NCI-H146 (cell line): ENCODE measurements at regions not wholly inside any gene's neighbourhood (a gene's known extent, or its start where the extent isn't known, plus 50 kb on each side); places are given as distances from the start of the nearest gene placed in this dataset.
"Not testable (repeated sequence)": the region's sequence is repeated elsewhere in the genome, so short reads cannot be mapped to it uniquely, and the experiment has no call there.

Experiments
- DNase-seq: peaks from one replicate; lab custom pipeline; 2025; lab: John Stamatoyannopoulos, UW

DNA sequence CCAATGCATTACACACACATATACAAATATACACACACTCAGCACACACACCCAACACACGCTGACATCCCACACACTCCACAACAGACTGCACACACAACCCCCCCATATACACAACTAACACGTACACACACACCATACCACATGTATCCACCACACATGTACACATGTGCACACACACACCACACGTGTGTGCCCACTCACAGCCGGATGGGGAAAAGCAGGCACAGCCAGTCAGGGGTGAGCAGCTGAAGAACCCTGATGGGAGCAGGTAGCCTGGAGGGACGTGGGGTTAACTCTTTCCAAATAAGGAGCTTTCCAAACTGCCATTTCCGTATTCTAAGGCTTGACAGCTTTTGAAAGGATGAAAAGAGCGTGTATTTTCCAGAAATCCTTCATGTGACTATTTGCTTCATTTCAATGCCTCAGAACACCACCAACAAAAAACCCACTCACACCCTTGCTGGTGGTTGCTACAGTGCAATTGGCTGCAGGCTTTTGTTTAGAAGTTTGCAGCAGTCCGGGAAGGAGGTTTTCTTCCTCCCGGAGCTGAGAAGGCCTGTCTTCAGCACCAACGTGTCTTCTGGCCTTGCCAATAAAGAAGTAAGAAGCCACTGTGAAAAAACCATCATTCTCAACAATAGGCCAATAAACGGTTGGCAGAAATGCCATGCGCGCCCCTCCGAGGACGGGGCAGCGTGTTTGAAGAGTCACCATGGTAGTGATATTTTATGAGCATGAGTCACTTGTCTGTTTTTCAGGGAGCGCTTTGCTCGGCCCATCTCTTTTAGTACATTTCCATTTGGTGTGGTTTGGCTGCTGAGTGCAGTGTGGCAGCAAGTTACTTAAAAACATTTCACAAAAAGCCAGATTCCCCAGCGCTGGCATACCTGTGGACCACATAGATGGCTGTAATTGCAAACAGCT, 131.3 kb upstream of the GMDS start:
- DNase-seq, result no peak

DNA sequence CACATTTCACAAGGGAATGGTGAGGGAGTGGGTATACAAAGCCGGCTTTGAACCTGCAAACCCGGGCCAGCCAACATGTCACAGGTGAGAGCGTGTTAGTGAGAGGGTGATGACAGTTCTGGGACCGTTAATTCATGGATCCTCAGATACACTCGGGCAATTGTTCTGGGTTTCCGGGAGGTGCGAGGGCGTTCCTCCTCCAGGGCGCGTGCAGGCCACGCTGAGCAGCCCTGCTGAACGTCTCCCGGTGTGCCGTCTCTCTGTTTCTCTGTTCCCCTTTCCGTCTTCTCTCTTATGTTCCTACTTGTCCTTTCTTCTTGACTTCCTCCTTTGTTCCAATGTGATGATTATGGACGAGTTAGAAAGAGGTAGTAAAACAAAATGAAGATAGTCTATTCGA, 130.0 kb upstream of the GMDS start:
- DNase-seq, result no peak

DNA sequence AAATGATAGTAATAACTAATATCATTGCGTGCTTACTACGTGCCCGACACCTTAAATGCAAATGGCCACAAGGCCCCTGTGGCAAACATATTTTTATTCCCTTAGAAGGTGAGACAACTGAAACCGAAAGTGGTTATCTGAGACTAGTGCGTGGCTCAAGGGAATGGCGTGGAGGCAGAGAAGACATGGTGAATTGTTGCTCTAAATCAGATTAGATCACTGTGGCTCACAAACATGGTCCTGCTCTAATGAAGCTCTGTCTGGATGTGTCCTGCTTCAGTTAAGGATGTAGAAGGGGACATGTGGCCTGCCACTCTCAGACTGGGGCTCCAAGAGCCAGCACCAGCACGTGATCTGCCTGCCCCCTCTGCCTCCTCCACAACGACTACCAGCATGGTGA, 124.2 kb upstream of the GMDS start:
- DNase-seq, result no peak

DNA sequence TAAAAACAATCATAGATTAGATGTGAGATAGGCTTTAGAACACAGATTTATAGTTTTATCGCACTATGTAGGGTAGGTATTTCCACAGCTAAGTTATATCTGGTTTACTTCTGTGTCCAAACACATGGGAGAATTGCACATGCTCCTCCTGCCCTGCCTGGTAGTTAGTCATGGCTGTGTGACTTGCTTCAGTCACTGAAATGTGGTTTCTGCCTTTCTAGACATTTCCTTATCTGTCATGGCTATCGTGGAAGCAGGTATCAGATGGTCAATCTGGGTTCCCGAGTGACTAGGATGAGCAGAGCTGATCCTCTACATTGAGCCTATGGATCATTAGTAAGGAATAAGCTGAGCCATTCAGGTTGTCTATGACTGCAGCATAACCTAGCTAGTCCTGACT, 117.8 kb upstream of the GMDS start:
- DNase-seq, result no peak

DNA sequence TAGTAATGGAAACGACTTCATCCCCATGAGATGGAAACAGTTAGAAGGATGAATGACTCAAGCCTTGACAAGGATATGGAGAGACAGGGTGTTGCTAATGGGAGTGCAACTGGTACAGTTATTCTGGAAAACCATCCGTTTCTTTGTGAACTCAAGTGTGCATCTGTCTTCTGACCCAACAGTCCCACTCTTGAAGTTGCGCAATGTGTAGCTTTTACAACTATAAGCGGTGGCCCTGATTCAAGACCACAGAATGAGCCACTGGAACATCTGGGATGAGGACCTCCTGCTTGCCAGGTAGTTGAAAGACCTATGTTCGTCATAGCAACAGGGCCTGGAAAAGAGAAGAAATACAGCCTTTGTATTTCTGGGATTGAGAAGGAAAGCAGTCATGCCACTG, 115.8 kb upstream of the GMDS start:
- DNase-seq, result no peak

DNA sequence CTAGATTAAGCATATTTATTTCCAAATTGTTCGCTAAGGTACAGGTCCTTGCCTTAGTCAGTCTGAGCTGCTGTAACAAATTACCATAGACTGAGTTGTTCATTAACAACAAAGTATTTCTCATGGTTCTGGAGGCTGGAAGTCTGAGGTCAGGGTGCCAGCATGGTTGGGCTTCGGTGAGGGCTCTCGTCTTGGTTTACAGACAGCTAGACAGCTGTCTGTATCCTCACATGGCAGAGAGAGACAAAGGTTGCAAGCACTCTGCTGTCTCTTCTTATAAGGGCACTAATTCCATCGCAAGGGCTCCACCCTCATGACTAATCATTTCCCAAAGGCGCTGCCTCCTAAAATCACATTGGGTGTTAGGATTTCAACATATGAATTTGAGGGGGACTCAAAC, 115.3 kb upstream of the GMDS start:
- no peak for DNase-seq

DNA sequence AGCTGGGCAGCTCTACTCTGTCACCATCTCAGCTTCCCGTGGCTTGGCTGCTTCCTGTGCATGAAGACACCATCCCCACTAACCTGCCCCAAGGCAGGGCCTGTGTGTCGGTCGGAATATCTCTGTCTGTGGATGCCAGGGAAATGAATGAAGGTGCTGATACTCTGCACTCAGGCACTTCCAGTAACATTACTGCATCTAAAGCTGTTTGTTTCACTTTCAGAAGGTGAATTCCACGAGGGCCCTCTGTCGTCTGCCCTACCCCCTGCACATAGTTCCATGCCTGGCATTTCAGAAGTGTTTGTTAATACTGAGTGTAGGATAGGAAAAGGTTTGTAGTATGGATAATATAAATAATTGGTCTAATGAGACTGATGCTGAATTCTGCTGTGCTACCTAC, 114.7 kb upstream of the GMDS start:
- no peak for DNase-seq

DNA sequence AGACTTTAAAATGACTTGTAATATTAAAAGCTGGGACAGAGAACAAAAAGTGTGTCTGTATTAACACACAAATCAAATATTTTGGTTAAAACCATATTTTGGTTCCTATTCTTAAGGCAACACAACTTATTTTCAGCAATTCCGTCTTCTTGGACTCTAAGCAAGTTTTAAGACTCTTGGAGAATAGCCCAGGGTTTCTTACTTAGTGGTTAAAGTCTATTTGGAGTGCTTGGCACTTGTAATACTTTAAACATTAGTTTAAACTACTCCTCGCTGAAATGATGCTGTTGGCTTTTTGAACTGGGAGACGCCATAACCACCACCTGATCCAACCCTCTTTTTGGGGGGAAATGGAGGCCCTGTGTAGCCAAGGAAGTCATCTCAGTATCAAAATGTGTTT, 109.7 kb upstream of the GMDS start:
- DNase-seq, result no peak

DNA sequence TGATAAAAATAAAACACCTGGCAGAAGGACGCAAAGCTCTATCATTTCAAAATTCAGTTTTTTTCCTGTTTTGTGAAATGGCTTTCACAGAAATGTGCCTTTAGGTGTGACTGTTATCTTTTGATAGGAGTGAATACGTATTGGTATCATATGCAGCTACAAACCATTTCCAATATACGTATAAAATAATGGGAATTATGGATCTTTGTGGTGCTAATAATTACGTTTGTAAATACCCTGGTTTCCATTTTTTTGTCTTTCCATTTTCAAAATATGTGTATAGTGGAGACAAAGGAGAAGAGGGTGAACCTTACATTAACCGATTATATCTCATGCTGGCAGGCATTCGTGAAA, 108.7 kb upstream of the GMDS start:
- no peak for DNase-seq

DNA sequence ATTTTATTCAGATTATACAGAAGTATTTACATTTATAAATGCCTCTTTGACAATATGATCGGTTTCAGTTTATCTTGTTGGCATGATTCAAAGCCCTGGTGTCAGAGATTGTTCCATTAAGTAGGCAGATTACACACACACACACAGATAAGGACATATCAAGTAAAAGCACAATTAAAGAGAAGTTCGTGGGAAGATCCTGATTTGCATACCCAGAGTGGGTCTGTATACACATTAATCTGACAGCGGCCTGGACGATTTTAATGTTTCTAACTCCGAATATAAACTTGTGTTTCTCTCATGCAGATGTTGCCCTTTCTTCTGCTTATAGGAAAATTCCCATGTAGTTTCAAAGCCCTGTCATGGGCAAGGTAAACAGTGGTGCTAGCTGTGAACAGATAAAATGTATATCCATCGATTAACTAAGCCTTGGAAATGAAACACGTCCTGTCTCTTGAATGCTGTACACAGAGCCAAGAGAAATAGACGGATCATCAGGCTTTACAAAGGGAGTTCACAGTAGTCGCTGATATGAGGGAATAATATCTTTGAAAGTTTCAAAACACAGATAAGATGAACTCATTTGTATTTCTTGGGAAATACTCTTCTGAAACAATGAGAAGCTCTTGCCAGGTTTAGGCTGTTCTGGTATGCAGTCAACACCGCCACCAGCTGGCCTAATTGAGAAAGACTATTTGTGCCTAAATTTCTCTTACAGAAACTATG, 108.2 kb upstream of the GMDS start:
- peak; percentile 58 for DNase-seq

DNA sequence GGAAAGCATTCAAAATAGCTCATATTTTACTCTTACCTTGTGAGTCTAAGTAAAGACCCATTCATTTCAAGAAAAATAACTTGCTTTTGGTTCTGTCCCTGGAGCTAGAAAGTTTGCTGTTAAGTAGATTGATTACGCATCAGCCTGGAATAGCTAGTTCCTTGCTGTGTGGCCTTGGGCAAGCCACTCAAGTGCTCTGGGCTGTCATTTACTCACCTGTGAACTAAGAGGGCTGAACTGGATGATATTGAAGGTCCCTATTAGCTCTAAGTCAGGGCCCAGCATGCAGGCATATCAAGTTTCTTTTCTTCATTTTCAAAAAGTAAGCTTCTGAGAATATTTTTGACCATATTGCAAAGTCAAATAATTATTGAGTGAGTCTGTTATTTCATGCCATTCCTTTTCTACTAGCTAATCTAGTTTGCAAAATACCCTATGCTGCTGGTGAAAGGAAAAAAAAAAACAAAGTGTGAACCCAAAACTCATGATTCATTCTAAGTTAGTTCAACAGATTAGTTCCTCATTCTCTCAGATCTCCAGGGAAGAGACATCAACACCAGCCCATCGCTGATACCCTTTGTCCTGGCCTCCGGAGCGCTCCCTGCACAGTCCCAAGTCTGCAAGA, 106.5 kb upstream of the GMDS start:
- DNase-seq, result no peak

DNA sequence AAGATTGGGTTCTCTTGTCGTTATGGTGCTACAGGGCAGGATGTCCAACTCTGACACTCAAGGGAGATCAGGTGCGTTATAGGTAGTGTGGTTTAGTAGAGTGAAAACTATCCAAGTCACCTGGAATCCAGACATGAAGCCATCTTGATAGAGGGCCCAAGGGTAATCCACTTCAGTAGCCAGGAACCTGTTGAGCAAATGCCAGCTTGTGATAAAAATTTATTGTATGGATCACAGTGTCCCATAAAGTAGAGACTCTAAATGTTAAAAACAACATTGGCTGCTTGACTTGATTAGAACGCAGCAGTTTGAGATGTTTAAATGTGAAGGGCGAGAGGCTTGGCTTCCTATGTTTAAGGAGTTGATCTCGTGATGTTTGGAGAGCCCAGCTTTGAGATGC, 105.7 kb upstream of the GMDS start:
- DNase-seq, result no peak

DNA sequence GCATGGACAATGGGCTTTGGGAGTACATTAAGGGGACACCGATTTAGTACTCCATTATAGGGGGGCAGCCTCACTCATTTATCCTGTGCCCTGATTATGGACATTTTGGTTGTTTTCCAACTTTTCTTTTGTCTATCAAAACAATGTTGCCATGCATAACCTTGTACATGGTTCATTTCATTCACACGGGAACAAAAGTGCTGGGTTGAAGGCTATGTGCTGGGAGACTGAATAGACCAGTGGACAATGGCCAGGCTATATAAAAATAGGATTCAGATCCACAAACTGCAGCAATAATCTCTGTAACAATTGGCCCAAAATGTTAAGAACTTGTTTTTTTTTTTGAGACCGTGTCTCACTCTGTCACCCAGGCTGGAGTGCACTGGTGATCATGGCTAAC, 100.7 kb upstream of the GMDS start:
- DNase-seq, result no peak

DNA sequence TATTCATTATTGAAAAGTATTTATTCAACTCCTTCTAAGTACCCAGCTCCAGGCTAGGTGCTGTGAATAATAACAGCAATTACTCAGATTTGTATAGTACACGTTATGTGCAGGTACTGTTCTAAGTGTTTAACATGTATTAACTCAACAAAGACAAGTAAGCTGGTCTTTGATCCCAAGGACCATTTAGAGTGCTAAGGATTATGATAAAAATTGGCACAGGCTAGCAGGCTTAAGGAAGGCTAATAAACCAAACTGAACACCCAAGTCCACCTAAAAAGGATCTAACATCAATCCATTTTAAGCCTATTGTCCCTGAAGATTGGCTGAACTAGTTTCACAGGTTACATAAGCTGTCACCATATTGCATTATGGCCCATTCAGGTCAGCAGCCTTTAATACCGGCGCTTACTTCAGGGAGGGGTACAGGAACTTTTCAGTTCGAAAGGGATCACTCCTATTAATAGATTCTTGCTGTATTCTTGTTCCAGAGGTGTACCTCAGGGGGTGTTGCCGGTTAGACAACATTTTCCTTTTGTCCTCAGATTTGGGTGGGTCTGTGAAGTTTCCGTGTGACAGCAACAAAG, 99.0 kb upstream of the GMDS start:
- DNase-seq, result no peak

DNA sequence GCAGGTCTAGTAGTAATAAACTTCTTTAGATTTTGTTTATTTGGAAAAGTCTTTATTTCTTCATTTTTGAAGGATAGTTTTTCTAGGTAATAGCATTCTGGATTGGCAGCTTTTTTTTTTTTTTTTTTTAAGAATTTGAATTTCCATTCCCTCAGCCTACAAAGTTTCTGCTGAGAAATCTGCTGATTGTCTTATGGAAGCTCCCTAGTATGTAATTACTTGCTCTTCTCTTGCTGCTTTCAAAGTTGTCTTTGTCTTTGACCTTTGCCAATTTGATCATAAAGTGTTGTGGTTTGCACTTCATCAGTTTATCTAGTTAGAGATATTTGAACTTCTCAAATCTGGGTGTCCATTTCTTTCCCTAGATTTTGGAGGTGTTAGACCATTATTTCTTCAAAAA, 82.2 kb upstream of the GMDS start:
- no peak for DNase-seq

DNA sequence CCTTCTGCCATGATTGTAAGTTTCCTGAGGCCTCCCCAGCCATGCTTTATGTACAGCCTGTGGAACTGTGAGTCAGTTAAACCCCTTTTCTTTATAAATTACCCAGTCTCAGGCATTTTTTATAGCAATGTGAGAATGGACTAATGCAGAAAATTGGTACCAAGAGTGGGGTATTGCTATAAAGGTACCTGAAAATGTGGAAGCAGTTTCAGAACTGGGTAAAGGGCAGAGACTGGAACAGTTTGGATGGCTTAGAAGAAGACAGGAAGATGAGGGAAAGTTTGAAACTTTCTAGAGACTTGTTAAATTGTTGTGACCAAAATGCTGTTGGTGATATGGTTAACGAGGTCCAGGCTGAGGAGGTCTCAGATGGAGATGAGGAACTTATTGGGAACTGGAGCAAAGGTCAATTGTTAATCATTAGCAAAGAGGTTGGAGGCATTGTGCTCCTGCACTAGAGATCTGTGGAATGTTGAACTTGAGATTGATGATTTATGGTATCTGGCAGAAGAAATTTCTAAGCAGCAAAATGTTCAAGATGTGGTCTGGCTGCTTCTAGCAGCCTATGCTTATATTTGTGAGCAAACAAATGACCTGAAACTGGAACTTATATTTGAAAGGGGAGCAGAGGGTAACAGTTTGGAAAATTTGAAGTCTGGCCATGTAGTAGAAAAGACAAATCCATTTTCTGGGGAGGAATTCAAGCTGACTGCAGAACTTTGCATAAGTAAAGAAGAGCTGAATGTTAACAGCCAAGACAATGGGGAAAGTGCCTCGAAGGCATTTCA, 79.0 kb upstream of the GMDS start:
- no peak for DNase-seq

DNA sequence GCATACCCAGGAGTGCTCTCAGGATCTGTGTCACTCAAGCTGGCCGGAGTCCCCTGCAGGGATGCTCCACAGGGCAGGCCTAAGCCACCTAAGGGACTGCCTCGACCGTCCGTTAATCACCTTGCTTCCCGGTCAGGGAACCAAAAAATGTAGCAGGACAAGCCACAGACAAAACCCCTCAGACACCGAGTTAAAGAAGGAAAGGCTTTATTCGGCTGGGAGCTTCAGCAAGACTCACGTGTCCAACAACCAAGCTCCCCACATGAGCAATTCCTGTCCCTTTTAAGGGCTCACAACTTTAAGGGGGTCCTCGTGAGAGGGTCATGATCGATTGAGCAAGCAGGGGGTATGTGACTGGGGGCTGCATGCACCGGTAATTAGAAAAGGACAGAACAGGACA, 72.1 kb upstream of the GMDS start:
- DNase-seq, result not testable (repeated sequence)

DNA sequence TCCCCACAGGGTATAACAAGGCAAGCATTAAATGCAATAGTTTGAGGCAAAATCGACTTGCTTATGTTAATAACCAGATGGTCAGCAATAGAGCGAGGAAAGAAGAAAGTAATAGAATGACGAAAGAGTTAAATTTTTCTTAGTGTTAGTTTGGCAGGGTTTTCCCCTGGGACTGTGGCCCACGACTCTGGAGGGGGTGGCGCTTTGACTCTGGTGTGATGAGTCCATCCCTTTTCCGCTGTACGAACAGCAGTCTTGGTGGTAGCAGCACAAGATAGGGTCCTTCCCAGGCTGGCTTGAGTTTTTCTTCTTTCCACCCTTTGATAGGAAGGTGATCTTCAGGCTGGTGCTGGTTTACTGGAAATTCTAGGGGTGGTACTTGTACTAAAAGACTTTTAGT, 69.2 kb upstream of the GMDS start:
- DNase-seq, result no peak

DNA sequence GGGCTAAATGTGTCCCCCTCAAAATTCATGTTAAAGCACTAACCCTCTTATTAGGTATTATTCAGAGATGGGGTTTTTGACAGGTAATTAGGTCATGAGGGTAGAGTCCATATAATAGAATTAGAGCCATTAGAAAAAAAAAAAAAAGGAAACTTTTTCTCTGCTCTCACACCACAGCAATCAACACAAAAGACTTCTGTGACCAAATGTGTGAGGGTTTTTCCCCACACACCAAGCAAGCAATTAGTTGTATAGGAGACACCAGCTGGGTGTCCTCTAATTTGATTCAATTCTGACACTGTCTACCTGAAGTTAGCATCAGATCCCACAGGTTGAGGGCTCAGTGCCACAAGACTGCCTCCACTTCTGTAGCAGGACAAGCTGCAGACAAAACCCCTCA, 64.6 kb upstream of the GMDS start:
- no peak for DNase-seq

DNA sequence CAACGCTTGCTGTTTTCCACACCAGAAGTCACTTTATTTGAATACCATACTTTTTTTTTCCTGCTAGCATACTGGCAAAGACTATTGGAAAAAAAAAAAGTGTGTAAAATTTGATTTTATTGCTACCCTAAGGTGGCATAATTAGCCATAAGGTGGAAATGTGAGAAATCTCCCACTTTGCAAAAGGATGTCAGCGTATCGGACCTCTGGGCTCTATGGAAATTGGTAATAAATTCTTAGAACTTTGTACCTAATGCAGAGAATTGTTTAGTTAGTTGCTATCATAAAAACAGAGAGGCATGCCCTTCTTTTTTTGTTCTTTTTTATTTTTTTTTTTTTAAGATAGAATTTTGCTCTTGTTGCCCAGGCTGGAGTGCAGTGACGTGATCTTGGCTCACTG, 63.7 kb upstream of the GMDS start:
- no peak for DNase-seq

DNA sequence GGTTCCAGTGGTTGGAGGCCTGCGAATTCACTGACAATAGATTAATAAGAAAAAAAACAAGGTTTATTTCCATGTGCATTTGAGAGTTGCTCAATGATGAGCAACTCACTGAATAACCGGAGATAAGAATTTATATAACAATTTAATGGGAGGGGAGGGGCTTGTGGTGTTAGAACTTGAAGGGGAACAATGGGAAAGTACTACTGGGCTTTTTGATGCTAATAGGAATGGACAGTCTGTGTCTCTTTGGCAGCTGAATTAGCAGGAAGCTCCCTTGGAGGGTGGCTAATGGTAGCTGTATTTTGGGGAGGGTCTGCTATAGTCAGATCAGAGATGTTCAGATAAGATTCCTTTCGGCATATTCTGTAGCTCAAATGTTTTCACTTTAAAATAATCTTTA, 62.4 kb upstream of the GMDS start:
- no peak for DNase-seq

DNA sequence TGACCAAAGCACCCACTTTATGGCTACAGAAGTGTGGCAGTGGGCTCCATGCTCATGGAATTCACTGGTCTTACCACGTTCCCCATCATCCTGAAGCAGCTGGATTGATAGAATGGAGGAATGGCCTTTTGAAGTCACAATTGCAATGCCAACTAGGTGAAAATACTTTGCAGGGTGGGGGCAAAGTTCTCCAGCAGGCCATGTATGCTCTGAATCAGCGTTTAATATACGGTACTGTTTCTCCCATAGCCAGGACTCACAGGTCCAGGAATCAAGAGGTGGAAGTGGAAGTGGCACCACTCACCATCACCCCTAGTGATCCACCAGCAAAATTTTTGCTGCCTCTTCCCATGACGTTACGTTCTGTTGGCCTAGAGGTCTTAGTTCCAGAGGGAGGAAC, 60.5 kb upstream of the GMDS start:
- DNase-seq, result no peak
